ENCODE measurements at regions not wholly inside any gene's neighbourhood (a gene's known extent, or its start where the extent isn't known, plus 50 kb on each side); places are given as distances from the start of the nearest gene placed in this dataset.

- no peak for TF ChIP-seq POLR2AphosphoS5 (IDR thresholded peaks at IDR 0.05; ENCODE audit: low read depth)
- TF ChIP-seq CTCF (IDR thresholded peaks at IDR 0.05; ENCODE audit: insufficient read depth, low read length), result no peak
Measured at GRCh38 chr19:31534231-31534630, 185.0 kb upstream of the TSHZ3 start.

Measured in HL-60 (cell line).